Head of caudate nucleus (tissue), 42 donors: ENCODE measurements at regions not wholly inside any gene's neighbourhood (a gene's known extent, or its start where the extent isn't known, plus 50 kb on each side); places are given as distances from the start of the nearest gene placed in this dataset.
"Not testable (repeated sequence)": the region's sequence is repeated elsewhere in the genome, so short reads cannot be mapped to it uniquely, and the experiment has no call there.

Source experiments
- DNase-seq, 42 donors: peaks; one replicate each; pipeline versions ENCODE4 v3.0.0 to v3.0.0-alpha.2; 2020 to 2021; ENCODE audit warnings: mixed read lengths in 7 of 42
- intact Hi-C: fragments of 100-400 bp; cut with DNase I; formaldehyde crosslinking; loops from one replicate; pipeline ENCODE4 v1.15.0; 2022

DNA sequence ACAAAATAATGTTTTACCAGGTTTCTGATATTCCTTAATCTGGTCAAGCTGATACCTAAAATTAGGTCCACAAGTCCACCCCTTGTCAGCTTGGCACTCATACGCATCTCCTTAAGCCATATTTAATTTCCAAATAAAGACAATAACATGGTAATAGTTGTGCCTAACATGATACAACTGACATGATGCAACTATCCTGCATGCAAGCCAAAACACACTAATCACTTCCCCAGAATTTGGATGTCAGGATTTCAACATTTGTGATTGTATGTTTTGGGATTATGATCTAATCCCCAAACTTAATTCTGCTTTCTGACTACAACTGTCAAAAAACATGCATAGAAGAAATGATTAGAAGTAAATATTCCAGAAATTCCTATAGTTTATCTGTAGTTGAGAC, 174.4 kb upstream of the ZNF92 start:
- intact Hi-C loops, DNase-seq: not testable (repeated sequence)

DNA sequence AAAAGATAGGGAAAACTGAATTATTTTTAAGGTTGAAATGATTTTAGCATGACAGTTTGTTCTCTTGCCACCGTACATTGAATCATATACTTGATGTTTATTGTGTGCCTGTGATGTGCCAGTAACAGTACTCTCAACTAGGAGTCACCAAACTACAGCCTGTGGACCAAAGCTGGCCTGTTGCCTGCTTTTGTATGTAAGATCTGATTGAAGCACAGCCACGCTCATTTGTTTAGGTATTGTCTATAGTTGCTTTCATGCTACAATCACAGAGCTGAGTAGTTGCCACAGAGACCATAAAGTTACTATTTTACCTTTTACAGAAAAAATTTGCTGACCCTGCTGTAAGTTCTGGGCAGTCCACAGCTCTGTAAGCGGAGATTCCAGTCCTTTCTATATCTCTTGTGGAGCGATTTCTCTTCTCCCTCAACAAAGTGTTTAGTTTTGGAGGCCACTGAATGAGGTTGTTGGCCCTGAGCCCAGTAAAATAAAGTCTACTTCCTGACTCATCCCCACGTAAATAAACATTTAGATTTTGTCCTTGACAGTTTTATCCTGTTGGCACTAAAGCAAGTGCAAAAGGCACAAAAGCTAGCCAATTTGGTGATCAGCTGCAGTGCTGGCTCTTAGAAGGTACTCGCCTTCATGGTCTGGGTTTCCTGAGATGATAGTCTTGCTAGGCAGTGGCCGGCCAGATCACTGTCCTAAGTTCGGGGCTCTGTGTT, 180.2 kb upstream of the ZNF92 start:
- intact Hi-C loops, DNase-seq: not testable (repeated sequence)

DNA sequence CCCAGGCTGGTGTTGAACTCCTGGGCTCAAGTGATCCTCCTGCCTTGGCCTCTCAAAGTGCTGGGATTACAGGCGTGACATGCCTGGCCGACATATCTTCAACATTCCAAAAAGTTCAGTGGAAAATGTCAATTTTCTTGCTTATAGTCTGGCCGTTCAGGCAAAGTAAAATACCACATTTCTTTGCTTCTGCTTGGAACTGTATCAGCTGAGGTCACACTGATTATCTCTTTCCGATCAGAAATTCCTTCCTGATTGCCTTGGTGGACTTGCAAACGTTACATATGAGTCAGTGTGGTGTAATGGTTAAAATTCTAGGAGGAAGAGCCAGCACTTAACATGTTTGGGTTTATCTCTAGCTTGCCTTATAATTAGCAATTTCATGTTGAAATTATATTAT, 170.6 kb upstream of the ERV3-1 start:
- intact Hi-C loops = not testable (repeated sequence)

DNA sequence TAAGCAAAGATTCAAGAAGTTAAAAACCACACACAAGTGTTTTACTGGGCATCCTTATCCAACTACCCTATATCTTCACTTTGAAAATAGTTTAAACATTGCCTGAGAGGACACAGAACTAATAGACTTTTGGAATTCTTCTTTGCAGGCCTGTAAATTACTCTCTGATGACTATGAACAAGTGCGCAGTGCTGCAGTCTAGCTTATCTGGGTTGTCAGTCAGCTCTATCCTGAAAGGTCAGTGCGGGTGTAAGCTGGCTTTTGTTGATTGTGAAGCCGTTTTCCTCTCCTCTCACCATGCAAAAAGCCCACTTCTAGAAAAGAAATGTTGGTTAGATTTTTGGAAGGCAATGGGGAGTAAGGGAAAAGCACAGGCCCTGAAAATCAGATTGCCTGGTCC, 143.6 kb upstream of the ERV3-1 start:
- intact Hi-C loops, DNase-seq: not testable (repeated sequence)

More for the DNA sequence above, 170.6 kb upstream of the ERV3-1 start:
- not testable (repeated sequence) for DNase-seq

DNA sequence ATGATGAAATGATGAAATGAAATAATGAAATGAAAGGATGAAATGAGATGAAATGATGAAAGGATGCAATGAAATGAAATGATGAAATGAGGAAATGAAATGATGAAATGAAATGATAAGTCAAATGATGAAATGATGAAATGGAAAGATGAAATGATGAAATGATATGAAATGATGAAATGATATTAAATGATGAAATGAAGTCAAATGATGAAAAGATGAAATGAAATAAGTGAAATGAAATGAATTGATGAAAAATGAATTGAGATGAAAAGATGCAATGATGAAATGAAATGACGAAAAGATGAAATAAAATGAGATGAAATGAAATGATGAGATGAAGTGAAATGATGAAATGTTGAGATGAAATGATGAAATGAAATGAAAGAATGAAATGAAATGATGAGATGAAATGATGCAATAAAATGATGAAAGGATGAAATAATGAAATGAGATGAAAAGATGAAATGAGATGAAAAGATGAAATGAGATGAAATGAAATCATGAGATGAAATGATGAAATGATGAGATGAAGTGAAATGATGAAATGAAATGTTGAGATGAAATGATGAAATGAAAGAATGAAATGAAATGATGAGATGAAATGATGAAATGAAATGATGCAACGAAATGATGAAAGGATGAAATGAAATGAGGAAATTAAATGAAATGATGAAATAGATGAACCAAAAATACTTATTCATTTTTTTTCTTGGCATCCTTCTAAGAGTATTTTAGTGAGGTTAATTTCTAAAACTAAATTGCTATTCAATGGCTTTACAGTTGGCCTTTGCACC, 139.8 kb upstream of the ERV3-1 start:
- intact Hi-C loops, DNase-seq: not testable (repeated sequence)

DNA sequence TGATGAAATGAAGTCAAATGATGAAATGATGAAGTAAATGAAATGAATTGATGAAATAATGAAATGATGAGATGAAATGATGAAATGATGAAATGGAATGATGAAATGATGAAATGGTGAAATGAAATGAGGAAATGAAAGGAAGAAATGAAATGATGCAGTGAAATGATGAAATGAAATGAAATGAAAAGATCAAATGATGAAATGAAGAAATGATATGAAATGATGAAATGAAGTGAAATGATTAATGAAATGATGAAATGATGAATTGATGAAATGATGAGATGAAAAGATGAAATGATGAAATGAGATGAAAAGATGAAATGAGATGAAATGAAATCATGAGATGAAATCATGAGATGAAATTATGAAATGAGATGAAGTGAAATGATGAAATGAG, 139.2 kb upstream of the ERV3-1 start:
- DNase-seq, intact Hi-C loops: not testable (repeated sequence)

DNA sequence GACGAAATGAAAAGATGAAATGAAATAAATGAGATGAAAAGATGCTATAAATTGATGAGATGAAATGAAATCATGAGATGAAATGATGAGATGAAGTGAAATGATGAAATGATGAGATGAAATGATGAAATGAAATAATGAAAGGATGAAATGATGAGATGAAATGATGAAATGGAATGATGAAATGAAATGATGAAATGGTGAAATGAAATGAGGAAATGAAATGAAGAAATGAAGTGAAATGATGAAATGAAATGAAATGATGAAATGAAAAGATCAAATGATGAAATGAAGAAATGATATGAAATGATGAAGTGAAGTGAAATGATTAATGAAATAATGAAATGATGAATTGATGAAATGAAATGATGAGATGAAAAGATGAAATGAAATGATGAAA, 138.5 kb upstream of the ERV3-1 start:
- intact Hi-C loops, DNase-seq: not testable (repeated sequence)

DNA sequence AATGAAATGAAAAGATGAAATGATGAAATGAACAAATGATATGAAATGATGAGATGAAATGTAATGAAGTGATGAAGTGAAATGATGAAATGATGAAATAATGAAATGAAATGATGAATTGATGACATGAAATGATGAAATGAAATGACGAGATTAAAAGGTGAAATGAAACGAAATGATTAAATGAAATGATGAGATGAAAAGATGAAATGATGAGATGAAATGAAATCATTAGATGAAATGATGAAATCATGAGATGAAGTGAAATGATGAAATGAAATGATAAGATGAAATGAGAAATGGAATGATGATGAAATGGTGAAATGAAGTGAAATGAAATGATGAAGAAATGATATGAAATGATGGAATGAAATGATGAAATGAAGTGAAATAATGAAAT, 138.1 kb upstream of the ERV3-1 start:
- DNase-seq, intact Hi-C loops: not testable (repeated sequence)

DNA sequence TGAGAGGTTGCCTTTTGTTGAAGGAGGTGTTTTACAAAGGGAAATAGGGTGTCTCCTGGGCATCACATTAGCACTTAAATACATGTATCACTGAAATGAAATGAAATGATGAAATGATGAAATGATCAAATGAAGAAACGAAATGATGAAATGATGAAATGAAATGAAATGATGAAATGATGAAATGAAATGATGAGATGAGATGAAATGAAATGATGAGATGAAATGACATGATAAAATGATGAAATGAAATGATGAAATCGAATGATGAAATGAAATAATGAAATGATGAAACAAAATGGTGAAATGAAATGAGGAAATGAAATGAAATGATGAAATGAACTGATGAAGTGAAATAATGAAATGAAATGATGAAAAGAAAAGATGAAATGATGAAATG, 137.6 kb upstream of the ERV3-1 start:
- intact Hi-C loops = not testable (repeated sequence)

DNA sequence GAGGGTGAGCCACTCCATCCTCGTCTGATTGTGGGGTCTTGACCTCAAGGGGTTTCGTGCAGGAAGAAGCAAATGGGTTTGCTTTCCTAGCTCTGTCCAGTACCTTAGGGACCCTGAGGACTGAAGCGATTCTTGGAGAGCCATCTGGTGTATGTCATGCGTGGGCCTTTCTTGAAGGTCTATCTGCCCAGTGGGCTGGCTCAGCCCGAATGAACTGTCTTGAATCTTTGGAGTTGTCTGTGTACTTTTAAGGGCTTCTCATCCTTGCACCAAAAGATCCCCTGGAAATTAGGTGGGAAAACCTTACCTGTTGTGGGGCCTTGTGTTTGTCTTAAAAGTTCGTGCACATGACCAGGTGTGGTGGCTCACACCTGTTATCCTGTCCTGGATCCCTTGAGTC, 135.4 kb upstream of the ERV3-1 start:
- DNase-seq = peak in 1 of 42 donors; percentile 30
- intact Hi-C loops = not testable (repeated sequence)

More for the DNA sequence above, 137.6 kb upstream of the ERV3-1 start:
- not testable (repeated sequence) for DNase-seq

DNA sequence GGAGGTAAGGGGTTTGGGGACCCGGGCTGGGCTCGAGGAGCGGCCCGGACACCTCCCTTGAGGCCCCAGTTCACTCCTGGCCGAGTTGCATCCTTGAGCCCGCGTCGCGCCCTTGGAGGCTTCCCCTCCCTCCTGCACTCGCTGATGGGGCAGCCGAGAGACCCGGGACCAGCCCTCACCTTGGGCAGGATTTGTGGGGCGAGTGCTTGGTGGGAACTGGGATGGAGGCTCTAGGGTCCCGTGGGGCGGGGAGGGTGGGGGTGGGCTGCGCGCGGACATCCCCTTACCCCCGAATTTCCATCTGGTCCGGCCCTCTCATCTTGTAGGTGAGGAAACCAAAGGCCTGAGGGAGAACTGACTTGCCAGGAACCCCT, 134.9 kb upstream of the ERV3-1 start:
- intact Hi-C loops = not testable (repeated sequence)
- DNase-seq = peak in 15 of 42 donors; percentile 1 to 36 (median 12)

DNA sequence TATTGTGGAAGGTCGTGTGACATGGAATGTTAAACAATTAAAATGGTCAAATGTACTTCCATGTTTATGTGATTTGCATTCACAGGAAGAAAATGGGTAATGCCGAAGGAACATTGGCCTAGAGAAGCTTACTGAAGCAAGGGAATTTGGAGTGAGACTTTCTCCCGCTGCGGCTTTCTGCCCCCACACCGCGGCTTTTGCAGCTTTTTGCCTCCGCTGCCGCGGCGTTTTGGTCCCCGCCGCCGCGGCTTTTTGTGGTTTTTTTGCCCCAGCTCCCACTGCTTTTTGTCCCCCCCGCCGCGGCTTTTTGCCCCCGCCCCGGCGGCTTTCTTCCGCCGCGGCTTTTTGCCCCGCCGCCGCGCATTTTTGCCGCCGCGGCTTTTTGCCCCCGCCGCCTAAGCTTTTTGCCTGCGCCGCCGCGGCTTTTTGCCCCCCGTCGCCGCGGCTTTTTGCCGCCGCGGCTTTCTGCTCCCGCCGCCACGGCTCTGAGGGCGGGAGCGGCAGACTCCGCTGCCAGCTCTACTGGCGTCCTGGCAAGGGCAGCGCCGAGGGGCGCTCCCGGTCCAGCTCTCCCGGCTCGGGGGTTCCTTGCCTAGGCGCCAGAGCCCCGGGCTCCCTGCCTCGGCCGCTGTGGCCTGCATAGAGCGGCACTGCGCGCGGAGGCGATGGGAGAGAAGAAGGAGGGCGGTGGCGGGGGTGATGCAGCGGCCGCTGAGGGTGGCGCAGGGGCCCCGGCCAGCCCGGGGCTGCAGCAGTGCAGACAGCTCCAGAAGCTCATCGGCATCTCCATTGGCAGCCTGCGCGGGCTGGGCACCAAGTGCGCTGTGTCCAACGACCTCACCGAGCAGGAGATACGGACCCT, 134.3 kb upstream of the ERV3-1 start:
- DNase-seq = peak in 13 of 42 donors; percentile 2 to 36 (median 13)
- intact Hi-C loops = not testable (repeated sequence)

DNA sequence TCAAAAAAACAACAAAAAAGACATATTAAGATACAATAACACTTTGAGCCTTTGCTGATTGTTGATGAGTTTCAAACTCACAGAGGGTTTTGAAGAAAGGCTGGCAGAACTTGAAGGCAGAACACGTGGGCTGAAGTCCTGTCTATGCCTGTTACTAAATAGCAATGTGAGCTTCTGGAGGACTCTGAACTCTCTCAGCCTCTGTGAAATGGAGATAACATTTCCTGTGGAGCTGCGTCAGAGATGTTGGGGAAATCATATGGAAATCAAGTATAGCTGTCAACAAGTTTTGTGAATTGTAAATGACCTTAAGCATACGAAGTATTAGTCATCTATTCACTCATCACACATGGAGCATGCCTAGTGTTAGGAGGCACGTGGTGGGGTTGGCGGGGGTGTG, 130.4 kb upstream of the ERV3-1 start:
- DNase-seq, intact Hi-C loops: not testable (repeated sequence)

DNA sequence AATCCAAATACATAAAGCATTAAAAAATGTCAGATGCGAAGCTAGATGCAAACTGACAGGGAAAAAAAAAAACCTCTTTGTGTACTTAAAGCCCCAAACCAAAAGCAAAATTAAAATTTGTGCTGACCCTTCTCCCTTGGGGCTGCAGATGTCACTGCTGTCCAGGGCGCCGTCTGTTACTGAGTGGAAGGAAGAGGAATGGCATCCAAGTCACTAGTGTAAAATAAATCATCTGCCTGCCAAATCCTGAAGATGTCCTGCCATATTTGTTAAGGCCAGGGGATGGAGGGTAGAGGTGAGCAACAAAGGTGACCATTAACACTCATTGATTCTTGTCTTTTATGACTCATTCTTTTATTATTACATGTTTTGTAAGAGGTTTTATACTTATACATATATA, 126.6 kb upstream of the ERV3-1 start:
- DNase-seq, intact Hi-C loops: not testable (repeated sequence)

DNA sequence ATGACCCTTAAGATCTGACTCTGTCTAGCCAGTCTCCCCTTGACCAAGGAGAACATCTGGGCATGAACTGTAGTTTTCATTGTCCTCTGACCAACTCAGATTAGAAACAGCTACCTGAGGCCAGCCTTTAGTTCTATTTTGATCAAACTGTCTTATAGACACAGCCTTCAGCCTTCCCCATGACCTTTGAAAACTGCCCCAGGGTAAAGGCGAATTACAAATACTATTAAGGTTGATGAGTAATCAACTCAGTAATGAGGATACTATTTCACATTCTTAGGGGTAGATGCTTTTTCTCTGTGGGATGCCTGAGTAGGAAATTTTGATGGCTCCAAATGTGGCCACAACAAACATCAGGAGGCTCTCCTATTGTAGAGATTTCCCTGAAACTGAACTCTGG, 125.8 kb upstream of the ERV3-1 start:
- DNase-seq, intact Hi-C loops: not testable (repeated sequence)

DNA sequence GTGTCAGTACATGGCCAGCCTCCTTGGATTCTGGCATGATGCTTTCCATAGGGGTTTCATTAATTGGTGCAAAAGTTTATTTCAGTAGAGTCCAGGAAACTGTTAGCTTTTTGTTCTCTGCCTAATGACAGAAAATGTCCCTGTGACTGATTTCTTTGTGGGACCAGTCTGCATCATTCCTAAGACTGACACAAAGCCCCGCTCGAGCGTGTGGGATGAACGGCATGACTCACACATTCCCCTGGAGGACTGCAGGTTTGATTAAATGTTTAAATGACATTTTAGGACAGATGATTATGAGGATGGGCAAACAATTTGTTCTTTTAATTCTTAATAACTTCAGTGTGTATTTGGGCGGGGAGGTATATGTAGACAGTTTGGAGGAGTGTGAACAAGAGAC, 120.9 kb upstream of the ERV3-1 start:
- intact Hi-C loops, DNase-seq: not testable (repeated sequence)

DNA sequence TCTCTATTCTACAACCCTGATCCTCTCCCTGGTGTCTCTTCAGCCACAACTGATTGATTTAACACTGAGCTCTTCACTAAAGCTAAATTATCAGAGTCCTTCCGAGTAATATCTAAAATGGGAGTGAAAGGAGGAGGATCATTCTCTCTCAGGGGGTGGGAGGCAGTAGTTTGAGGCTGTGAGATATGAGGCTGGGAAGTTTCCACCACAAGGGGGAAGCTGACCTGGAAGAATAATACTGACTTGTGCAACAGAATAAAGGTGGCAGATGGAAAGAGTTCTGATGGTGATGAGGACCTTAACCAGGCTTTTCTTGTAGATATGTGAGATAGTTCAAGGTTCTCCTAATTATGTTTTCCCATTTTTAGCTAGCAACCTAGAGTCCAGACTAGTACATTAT, 118.1 kb upstream of the ERV3-1 start:
- intact Hi-C loops, DNase-seq: not testable (repeated sequence)

DNA sequence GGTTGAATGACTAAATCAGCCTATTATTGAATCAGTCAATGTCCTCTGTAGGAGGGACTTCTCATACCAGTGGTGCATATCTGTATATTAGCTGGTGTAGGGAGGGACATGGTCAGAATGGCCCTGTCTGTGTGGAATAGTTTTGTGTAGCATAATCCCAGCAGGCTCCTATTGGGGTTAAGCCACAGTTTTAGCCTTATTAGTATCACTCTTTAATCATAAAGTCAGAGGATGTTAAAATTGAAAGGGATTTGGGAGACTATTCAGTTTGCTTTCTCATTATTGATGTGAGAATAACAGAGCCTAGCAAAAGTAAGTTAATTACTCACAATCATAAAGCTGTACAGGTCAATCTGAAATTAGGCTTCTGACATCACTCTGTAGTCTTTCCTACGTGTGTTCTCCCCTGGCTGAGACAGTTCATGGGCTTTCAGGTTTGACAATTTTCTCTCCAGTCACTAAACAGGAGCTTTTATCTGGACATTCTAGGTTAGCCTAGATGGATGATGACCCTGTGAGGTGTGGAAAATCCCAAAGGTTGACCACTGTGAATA, 99.2 kb upstream of the ERV3-1 start:
- DNase-seq, intact Hi-C loops: not testable (repeated sequence)

DNA sequence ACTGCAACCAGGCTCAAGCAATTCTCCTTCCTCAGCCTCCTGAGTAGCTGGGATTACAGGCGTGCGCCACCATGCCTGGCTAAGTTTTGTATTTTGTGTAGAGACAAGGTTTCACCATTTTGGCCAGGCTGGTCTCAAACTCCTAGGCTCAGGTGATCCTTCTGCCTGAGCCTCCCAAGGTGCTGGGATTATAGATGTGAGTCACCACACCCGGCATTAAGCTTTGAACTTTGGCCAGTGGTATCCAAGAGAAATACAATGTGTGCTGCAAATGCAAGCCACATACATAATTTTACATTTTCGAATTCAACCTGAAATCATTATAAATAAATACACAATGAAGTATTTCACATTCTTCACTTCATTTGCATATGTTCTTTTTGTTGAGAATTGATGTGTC, 94.0 kb upstream of the ERV3-1 start:
- DNase-seq, intact Hi-C loops: not testable (repeated sequence)
